EH (cell line): ENCODE measurements at regions not wholly inside any gene's neighbourhood (a gene's known extent, or its start where the extent isn't known, plus 50 kb on each side); places are given as distances from the start of the nearest gene placed in this dataset.
"Not testable (repeated sequence)": the region's sequence is repeated elsewhere in the genome, so short reads cannot be mapped to it uniquely, and the experiment has no call there.

Experiments
- DNase-seq: peaks from one replicate; pipeline ENCODE4 v3.0.0-alpha.2; 2015; ENCODE audit warnings: low read depth

DNA sequence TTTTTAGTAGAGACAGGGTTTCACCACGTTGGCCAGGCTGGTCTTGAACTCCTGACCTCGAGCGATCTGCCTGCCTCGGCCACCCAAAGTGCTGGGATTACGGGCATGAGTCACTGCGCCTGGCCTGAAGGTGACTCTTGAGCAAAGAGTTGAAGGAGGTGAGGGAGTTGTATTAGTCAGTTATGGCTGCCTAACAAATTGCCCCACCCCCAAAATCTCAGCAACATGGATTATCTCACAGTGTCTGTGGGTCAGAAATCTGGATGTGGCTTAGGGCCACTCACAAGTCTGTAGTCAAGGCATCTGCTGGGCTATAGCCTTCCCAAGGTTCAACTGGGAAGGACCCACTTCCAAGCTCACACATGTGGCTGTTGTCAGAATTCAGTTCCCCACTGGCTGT is 52.8 kb upstream of the ADGRE5 start:
- no peak for DNase-seq

DNA sequence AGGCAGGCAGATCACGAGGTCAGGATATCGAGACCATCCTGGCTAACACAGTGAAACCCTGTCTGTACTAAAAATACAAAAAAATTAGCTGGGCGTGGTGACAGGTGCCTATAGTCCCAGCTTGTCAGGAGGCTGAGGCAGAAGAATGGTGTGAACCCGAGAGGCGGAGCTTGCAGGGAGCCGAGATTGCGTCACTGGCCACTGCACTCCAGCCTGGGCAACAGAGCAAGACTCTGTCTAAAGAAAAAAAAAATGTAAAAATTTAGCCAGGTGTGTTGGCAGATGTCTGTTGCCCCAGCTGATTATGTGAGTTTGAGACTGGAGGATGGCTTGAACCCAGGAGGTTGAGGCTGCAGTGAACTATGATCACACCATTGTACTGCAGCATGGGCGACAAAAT is 54.2 kb upstream of the ADGRE5 start:
- not testable (repeated sequence) for DNase-seq

DNA sequence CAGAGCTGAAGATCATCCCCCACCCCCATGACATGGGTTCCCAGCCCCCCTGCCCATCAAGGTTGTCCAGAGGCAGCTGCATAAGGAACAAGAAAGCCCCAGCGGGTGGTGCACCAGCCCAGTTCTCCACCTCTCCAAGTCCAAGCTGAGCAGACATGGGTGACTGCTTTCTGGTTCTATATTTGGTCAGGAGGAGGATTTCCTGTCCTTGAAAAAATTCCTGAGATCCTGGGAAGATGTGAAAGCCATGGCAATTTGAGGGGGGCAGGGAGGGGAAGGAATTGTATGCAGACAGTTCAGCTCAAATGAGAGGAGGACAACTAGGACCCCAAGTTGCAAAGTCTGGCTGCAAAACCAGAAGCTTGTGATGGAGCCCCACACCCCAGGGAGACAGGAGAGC is 55.4 kb upstream of the ADGRE5 start:
- peak; percentile 68 for DNase-seq

DNA sequence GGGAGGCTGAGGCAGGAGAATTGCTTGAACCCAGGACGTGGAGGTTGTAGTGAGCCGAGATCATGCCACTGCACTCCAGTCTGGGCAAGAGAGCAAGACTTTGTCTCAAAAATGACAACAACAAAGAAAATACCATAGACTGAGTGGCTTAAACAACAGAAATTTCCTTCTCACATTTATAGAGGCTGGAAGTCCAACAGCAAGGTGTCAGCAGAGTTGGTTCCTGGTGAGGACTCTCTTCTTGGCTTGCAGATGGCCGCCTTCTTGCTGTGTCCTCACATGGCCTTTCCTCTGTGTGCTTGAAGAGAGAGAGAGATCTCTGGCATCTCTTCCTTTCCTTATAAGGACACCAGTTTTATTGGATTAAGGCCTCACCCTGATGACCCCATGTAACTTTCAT is 56.1 kb upstream of the ADGRE5 start:
- DNase-seq = peak; percentile 12

DNA sequence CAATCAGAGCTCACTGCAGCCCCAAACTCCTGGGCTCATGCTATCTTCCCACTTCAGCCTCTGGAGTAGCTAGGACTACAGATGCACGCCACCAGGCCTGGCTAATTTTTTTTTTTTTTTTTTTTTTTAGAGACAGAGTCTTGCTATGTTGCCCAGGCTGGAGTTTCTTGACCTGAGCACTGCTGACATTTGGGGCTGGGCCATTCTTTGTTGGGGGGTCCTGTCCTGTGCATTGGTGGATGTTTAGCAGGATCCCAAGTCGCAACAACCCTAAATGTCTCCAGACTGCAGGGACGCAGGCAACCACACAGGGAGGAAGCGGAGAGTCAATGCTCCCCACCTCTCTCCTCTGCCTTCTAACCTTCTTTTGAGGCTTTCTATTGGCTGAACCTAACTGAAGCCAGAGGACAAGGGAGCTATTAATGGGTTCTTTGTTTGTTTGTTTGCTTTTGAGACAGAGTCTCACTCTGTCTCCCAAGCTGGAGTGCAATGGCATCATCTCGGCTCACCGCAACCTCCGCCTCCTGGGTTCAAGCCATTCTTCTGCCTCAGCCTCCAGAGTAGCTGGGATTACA is 58.3 kb upstream of the ADGRE5 start:
- no peak for DNase-seq

DNA sequence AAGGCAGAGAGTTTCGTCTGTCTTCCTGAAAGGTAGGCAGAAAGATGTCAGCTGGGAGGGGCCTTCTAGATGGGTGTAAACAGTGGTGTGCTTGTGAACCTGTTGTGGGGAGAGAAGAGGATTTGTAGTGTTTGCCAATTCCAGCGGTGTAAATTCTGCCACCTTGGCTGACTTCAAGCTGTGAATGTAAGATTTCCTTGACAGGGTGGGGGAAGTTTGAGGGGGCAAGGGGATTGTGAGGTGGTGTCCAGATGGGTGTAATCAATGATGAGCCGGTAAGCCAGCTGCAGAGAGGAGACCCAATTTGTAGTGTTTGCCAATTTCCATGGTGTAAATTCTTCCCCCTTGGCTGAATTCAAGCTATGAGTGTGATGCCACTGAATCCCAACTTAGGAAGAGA is 61.0 kb upstream of the ADGRE5 start:
- no peak for DNase-seq

DNA sequence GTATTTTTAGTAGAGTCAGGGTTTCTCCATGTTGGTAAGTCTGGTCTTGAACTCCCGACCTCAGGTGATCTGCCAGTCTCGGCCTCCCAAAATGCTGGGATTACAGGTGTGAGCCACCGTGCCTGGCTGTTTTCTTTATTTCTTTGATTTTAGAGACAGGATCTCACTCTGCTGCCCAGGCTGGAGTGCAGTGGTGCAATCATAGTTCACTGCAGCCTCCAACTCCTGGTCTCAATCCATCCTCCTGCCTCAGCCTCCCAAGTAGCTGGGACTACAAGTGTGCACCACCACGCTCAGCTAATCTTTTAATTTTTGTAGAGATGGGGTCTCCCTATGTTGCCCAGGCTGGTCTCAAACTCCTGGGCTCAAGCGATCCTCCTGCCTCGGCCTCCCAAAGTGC is 61.5 kb upstream of the ADGRE5 start:
- DNase-seq = not testable (repeated sequence)

DNA sequence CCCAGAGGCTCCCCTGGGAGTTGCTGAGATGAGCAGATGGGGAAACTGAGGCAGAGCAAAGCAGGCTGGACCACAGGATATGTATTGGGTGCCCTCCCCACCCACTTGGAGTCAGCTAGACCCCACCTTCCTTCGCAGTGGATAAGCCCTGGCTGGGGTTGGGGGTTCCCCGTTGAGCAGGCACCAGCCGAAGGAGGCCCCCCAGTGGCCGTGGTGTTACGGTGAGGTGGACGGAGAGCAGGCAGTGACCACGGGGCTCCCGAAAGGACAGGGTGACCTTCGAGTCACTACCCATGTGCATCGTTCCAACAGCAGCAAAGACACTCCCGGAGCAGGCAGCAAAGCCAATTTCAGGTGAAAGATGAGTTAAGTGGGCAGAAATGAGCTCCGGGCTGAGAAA is 62.4 kb upstream of the ADGRE5 start:
- no peak for DNase-seq

DNA sequence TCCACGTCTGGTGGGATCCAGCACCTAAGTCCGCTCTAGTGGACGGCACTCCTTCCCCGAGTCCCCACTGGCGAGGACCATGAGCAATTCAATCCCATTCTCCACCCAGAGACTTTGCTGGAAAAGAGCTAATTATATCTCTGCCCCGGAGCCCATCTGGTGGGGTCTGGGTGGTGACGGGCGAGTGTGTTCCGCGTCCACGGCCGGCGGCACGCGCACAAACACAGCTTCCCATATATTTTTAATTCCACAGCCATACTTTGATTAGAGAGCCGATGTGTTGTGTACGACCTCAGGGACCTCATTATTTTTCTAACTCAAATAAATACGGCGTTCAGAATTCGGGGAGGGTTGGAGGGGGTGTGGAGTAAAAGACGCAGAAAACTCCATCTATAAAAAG is 64.1 kb upstream of the ADGRE5 start:
- DNase-seq = no peak

DNA sequence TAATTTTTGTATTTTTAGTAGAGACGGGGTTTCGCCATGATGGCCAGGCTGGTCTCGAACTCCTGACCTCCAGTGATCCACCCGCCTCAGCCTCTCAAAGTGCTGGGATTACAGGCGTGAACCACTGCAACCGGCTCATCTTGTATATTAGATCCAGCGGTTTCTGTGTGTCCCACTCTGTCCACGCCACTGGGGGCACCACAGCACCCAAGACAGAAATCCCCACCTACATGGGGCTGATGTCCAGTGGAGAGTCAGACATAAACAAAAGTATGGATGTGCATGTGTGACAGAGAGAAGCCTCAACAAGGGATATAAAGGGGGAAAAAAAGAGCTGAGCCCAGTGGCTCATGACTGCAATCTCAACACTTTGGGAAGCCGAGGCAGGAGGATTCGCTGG is 65.8 kb upstream of the ADGRE5 start:
- no peak for DNase-seq

DNA sequence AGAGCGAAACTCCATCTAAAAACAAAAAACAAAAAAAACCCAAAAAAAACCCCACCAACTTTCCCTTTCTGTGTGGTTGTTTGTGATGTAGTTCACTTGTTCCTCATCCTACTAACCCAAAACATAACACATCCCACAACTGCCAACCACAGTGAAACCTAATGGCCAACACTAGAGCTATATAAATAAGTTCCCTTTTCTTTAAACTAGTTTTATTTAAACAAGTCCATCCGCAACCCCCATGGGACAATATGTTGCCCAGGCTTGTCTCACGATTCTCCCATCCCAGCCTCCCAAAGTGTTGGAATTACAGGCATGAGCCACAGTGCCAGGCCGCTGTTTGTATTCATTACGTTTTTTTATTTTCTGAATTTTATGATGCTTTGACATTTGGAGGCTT is 71.2 kb upstream of the ADGRE5 start:
- no peak for DNase-seq

DNA sequence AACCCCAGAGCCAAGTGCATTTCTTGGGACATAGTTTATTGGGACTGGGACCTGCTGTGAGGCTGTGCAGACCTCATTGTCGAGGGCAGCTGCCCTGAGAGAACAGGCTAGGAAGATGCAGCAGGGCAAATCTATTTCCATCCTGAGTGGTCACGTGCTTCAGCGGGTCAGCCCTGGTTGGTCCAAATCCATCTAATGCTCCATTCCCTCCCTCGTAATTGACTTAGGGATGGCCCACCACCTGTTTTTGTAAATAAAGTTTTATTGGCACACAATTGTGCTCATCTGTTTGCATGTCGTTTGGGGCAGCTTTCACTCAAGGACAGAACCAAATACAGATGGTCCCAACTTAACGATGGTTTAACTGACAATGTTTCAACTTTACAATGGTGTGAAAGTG is 75.5 kb upstream of the ADGRE5 start:
- no peak for DNase-seq

DNA sequence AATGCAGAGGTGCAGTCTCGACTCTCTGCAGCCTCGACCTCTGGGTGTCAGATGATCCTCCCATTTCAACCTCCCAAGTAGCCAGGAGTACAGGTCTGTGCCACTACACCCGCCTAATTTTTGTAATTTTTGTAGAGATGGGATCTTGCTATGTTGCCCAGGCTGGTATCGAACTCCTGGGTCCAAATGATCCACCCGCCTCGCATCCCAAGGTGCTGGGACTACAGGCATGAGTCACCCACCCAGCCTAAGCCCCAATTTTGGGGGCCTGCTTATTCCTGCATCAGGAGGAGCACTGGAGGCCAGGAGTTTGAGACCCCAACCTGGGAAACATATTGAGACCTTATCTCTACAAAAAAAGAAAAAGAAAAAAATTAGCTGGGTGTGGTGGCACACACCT is 80.1 kb upstream of the ADGRE5 start:
- DNase-seq = no peak

DNA sequence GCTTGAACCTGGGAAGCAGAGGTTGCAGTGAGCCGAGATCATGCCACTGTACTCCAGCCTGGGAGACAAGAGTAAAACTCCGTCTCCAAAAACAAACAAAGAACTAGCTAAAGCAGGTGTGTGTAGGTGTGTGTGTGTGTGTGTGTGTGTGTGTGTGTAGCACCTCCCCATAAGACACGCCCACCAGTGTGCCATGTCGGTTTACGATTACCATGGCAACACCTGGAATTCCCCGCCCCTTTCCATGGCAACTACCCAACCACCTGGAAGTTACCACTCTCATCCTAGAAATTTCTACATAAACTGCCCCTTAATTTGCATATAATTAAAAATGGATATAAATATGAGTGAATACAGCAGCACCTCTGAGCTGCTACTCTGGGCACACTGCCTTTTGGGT is 80.9 kb upstream of the ADGRE5 start:
- no peak for DNase-seq

DNA sequence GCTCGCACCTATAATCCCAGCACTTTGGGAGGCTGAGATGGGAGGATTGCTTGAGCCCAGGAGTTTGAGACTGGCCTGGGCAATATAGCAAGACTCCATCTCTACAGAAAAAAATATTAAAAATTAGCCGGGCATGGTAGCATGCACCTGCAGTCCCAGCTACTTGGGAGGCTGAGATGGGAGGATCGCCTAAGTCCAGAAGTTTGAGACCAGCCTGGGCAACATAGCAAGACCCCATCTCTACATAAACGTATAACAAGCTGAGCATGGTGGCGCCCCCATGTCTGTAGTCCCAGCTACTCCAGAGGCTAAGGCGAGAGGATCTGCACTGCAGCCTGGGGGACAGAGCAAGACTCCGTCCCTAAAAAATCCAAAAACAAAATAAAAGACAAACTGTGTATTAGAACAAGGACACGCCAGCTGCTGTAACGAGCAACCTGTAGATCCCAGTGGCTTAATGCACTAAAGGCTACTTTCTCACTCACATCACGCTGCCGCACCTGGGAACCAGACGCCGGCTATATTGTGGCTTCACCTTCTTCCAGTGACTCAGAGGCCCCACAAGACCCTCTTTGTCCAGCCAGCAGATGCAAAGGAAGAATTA is 81.9 kb upstream of the ADGRE5 start:
- not testable (repeated sequence) for DNase-seq

DNA sequence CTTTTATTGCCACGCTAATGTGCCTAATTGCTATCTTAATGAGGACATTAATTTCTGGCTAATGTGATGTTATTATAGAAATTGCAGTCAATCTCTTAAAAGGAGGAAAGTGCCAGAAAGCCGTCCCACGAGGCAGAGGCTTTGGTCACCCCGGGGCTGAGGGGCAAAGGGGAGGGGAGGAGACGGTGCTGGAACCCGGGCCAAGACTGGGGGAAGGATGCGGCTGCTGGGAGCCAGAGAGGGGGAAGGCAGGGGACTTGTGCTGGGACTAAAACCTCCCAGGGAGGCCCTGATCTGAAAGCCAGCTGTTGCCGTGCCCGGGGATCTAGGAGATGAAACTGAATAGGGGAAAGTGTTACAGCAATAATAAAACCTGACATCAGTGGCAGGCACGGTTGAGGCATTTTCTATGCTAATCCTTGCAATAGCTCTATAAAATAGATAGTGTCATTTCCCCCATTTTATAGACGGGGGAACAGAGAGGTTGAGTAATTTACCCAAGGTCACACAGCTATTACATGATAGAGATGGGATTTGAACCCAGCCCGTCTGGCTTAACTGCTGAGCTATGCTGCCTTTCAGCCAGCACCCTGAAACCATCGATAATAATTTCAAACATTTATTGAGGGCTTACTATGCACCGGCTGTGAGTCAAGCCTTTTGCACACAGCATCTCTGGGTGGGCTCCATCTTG is 83.2 kb upstream of the ADGRE5 start:
- not testable (repeated sequence) for DNase-seq

DNA sequence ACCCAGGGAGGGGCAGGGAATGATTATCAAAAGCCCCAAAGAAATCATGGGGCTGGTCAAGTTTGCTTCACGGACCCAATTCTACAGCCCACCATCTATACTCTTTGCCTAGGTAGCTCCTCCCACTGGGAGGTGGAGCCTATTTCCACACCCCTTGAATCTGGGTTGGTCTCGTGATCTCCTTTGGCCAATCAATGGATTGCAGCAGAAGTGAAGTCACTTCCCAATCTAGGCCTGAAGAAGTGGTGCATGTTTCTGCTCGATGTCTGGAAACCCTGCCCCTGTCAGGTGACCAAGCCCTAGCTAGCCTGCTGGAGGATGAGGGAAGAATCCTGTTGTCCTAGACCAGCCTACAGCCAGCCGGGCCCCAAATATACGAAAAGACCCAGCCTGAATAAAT is 86.3 kb upstream of the ADGRE5 start:
- peak; percentile 33 for DNase-seq

DNA sequence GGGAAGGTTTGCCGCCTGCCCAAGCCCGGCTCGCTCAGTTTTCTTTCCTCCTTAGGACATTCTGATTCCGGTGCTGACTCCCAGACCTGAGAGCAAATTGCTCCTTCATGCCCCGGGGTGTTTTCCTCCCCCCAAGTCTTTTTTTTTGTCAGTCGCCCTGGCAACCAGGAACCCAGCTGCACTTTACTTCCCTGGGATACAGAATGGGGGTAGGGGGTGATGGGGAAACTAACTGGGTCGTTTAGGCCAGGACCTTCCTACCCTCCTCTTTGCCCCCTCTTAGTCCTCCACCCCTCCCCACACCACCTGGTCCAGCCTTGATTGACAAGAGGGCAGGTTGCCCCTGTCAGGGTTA is 87.5 kb upstream of the ADGRE5 start:
- DNase-seq = not testable (repeated sequence)

DNA sequence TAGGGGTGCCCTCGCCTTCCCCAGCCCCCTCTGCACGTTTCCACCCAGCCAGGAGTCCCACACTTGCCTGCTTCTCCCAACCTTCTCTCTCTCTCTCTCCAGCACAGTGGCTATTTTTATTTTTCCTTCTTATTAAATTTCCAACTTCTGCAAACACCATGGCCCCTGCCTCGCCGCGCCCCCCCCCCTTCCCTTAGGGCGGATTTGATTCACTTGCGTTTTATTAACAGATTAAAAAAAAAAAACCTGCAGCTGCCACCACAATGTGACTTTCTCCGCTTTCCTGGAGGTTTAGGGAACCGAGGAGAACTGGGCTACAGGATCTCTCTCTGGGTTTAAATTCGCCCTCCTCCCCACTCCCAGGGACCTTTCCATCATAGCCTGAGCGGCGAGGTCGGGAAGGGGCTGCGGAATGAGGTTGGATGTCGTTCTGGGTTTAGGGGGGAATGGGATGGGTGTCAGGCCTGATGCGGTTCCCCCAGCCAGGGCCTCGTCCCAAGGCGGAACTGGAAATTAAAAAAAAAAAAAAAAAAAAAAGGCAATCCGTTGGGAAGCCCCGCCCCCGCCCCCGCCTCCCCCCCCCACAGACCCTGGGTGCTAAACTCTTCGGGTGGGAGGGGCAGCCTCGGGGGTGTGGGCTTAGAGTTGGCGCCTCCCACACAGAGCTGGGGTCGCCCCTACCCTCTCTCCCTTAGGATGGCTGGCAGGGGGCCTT is 87.3 kb upstream of the ADGRL1 start:
- not testable (repeated sequence) for DNase-seq

DNA sequence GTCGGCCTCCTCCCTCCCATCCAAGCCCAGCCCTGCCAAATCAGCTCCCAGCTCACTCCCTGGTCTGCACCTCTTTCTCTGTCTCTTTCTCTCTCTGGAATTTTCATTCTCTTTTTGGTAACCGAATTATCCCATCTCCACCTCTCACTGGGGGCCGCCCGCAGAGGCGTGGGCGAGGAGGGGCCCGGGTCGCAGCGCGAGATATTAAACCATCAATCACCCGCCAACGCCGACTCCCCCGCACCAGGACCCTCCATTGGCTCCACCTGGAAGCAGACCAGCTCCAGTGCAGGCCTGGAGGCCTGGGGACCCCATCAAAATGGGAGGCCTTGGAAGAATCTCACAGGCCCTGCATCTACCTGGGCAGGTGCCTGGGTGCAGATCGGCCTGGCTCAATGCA is 83.8 kb upstream of the ADGRL1 start:
- DNase-seq = not testable (repeated sequence)

DNA sequence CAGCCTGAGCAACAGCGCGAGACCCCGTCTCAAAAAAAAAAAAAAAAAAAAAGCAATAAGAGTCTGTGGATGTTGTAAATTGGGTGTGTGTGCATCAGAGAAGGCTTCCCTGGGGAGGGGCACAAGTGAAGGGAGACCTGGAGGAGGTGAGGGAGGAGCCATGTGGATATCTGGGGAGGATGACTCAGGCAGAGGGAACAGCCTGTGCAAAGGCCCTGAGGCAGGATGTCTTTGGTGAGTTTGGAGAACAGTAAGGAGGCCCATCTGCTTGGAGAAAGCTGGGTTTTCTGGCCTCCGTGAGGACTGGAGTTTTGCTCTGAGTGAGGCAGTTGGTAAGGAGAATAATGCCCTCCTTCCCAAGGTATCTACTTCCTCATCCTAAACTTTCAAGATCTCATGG is 81.9 kb upstream of the ADGRL1 start:
- not testable (repeated sequence) for DNase-seq

DNA sequence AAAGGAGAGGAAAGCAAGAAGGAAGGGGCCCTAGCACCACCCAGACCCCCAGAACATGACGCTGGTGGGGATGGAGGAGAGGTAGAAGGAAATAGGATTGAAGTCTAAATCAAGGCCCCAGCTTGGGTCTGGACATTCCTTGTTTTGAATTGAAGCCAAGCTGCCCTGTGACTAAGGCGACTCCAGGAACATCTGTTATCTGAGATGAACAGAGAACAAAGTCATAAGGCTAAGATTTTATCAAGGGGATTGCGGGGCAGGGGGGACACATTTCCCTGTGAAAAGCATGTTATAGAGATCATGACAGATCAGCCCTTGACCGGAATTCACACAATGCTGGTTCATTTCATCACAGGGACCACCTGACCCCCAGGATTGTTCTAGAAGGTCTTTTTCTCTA is 80.6 kb upstream of the ADGRL1 start:
- peak; percentile 28 for DNase-seq

DNA sequence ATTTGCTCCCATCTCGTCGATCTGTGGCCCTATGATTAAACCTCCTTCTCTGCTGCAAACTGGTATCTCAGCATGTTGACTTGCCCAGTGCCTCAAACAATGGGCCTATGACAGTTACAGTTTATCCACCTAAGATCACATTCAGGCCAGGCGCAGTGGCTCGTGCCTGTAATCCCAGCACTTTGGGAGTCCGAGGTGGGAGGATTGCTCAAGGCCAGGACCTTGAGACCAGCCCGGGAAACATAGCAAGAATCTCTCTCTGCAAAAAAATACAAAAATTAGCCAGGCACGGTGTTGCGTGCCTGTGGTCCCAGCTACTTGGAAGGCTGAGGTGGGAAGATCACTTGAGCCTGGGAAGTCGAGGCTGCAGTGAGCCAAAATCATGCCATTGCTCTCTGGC is 79.8 kb upstream of the ADGRL1 start:
- DNase-seq = not testable (repeated sequence)
